K562 (cell line): ENCODE measurements at regions not wholly inside any gene's neighbourhood (a gene's known extent, or its start where the extent isn't known, plus 50 kb on each side); places are given as distances from the start of the nearest gene placed in this dataset.

ENCODE experiments used
- FOXO4 ChIP-seq: fragments of 450-650 bp; formaldehyde crosslinking; IDR thresholded peaks from 2 replicates; pipeline ENCODE4 v1.4.0; 2020; ENCODE audit warnings: mild to moderate bottlenecking, moderate library complexity
- NR1H2 ChIP-seq: sonication (generic); formaldehyde crosslinking; IDR thresholded peaks from 2 replicates; pipeline ENCODE4 v1.4.0; 2020; ENCODE audit warnings: mild to moderate bottlenecking, missing genetic modification reagents
- SRF ChIP-seq, 2 experiments: fragments of 250-450, 450-650 bp in 1 of 2; sonication (Bioruptor Pico) in 1 of 2; sonication (generic) in 1 of 2; formaldehyde crosslinking; IDR thresholded peaks; 2 replicates each; pipeline versions ENCODE4 v1.5.0 to v1.5.1; 2020 to 2022; ENCODE audit warnings: mild to moderate bottlenecking in 1 of 2, missing genetic modification reagents in 1 of 2
- TF ChIP-seq, protein P1 (sequence below): sonication (generic); formaldehyde crosslinking; IDR thresholded peaks from 2 replicates; pipeline ENCODE4 v1.8.1; 2023; ENCODE audit warnings: mild to moderate bottlenecking, missing genetic modification reagents

DNA sequence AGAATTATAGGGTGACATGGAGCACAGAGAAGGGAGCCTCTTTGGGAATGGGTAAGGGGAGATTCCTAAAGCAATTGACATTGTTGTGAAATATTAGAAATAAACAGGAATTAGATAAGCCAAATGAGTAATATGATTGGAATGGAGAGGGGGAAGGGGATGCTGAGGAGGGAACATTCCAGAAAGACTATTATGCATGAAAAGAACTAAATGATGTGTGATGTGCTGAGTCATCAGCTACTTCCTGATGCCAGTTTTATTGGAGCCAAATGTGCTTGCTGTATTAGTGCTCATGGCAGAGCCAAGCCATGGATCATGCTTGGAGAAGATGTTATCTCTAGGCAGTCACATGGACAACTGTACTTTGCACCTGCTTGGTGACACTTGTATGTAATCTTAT, 189.0 kb upstream of the HCCS start:
- TF ChIP-seq, protein P1, sequence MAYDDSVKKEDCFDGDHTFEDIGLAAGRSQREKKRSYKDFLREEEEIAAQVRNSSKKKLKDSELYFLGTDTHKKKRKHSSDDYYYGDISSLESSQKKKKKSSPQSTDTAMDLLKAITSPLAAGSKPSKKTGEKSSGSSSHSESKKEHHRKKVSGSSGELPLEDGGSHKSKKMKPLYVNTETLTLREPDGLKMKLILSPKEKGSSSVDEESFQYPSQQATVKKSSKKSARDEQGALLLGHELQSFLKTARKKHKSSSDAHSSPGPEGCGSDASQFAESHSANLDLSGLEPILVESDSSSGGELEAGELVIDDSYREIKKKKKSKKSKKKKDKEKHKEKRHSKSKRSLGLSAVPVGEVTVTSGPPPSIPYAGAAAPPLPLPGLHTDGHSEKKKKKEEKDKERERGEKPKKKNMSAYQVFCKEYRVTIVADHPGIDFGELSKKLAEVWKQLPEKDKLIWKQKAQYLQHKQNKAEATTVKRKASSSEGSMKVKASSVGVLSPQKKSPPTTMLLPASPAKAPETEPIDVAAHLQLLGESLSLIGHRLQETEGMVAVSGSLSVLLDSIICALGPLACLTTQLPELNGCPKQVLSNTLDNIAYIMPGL (CRISPR knock-in tag) = no peak
- TF ChIP-seq NR1H2 (CRISPR knock-in tag) (no peak), FOXO4 (CRISPR knock-in tag) (no peak), SRF (CRISPR knock-in tag; IDR thresholded peaks at IDR 0.05) (no peak)
